GM12801 (cell line): ENCODE measurements at regions not wholly inside any gene's neighbourhood (a gene's known extent, or its start where the extent isn't known, plus 50 kb on each side); places are given as distances from the start of the nearest gene placed in this dataset.

Source experiments
- CTCF ChIP-seq: IDR thresholded peaks from one replicate; pipeline ENCODE4 v1.5.1; 2011; ENCODE audit warnings: control low read depth; ENCODE audit not compliant: insufficient read length; ENCODE audit errors: extremely low read depth

GRCh38 chr15:98164986-98165385, 204.5 kb downstream of the ARRDC4 start:
- TF ChIP-seq CTCF, result no peak

- no peak for TF ChIP-seq CTCF
Measured at GRCh38 chr15:98167722-98168268, 207.3 kb downstream of the ARRDC4 start.

GRCh38 chr15:98169551-98169950, 209.0 kb downstream of the ARRDC4 start:
- no peak for TF ChIP-seq CTCF

GRCh38 chr15:98174286-98174685, 213.8 kb downstream of the ARRDC4 start:
- no peak for TF ChIP-seq CTCF

- no peak for TF ChIP-seq CTCF
Measured at GRCh38 chr15:98174841-98175240, 214.3 kb downstream of the ARRDC4 start.

GRCh38 chr15:98177966-98178592, 217.6 kb downstream of the ARRDC4 start:
- no peak for TF ChIP-seq CTCF

- no peak for TF ChIP-seq CTCF
Measured at GRCh38 chr15:98178861-98179260, 218.4 kb downstream of the ARRDC4 start.
